SKM-1 (cell line): ENCODE measurements at regions not wholly inside any gene's neighbourhood (a gene's known extent, or its start where the extent isn't known, plus 50 kb on each side); places are given as distances from the start of the nearest gene placed in this dataset.
"Not testable (repeated sequence)": the region's sequence is repeated elsewhere in the genome, so short reads cannot be mapped to it uniquely, and the experiment has no call there.

Experiments
- DNase-seq: peaks from one replicate; lab custom pipeline; 2025; ENCODE audit not compliant: unreplicated experiment; lab: John Stamatoyannopoulos, UW

- DNase-seq: no peak
Observed at GRCh38 chr20:12718619-12719018, 290.2 kb upstream of the SPTLC3 start.

GRCh38 chr20:12721636-12722035 lies 287.1 kb upstream of the SPTLC3 start:
- DNase-seq: no peak

- DNase-seq: no peak
Observed at GRCh38 chr20:12722091-12722490, 286.7 kb upstream of the SPTLC3 start.

- DNase-seq: no peak
Observed at GRCh38 chr20:12723811-12724210, 285.0 kb upstream of the SPTLC3 start.

GRCh38 chr20:12728782-12729181 lies 280.0 kb upstream of the SPTLC3 start:
- no peak for DNase-seq

GRCh38 chr20:12729326-12729725 lies 279.4 kb upstream of the SPTLC3 start:
- DNase-seq: no peak

- DNase-seq: no peak
Observed at GRCh38 chr20:12733811-12734210, 275.0 kb upstream of the SPTLC3 start.

GRCh38 chr20:12737497-12737896 lies 271.3 kb upstream of the SPTLC3 start:
- DNase-seq: no peak

GRCh38 chr20:12737900-12738299 lies 270.9 kb upstream of the SPTLC3 start:
- no peak for DNase-seq

GRCh38 chr20:12740647-12741046 lies 268.1 kb upstream of the SPTLC3 start:
- DNase-seq: no peak

GRCh38 chr20:12744037-12744436 lies 264.7 kb upstream of the SPTLC3 start:
- DNase-seq: no peak

- DNase-seq: no peak
Observed at GRCh38 chr20:12748359-12748994, 260.3 kb upstream of the SPTLC3 start.

- no peak for DNase-seq
Observed at GRCh38 chr20:12750221-12750620, 258.6 kb upstream of the SPTLC3 start.

- not testable (repeated sequence) for DNase-seq
Observed at GRCh38 chr20:12752900-12753693, 255.7 kb upstream of the SPTLC3 start.

GRCh38 chr20:12753742-12754141 lies 255.0 kb upstream of the SPTLC3 start:
- not testable (repeated sequence) for DNase-seq

GRCh38 chr20:12759493-12759892 lies 249.3 kb upstream of the SPTLC3 start:
- DNase-seq: not testable (repeated sequence)

- no peak for DNase-seq
Observed at GRCh38 chr20:12762725-12763124, 246.0 kb upstream of the SPTLC3 start.

- DNase-seq: no peak
Observed at GRCh38 chr20:12763406-12763805, 245.4 kb upstream of the SPTLC3 start.

- no peak for DNase-seq
Observed at GRCh38 chr20:12764053-12764452, 244.7 kb upstream of the SPTLC3 start.

GRCh38 chr20:12764851-12765250 lies 243.9 kb upstream of the SPTLC3 start:
- no peak for DNase-seq

GRCh38 chr20:12773936-12774335 lies 234.8 kb upstream of the SPTLC3 start:
- no peak for DNase-seq

GRCh38 chr20:12775041-12775440 lies 233.7 kb upstream of the SPTLC3 start:
- DNase-seq: no peak

- DNase-seq: no peak
Observed at GRCh38 chr20:12777016-12777415, 231.8 kb upstream of the SPTLC3 start.
